Hepatic stellate cell (primary cell): ENCODE measurements at regions not wholly inside any gene's neighbourhood (a gene's known extent, or its start where the extent isn't known, plus 50 kb on each side); places are given as distances from the start of the nearest gene placed in this dataset.

Source experiments
- DNase-seq: peaks from one replicate; pipeline ENCODE4 v3.0.0; 2011; ENCODE audit warnings: low spot score

GRCh38 chr10:113259576-113260226 is 293.2 kb upstream of the HABP2 start:
- no peak for DNase-seq

GRCh38 chr10:113261161-113261560 is 291.7 kb upstream of the HABP2 start:
- DNase-seq: no peak

- DNase-seq: no peak
Observed at GRCh38 chr10:113261611-113262091, 291.2 kb upstream of the HABP2 start.

GRCh38 chr10:113263056-113263455 is 289.8 kb upstream of the HABP2 start:
- DNase-seq: no peak

GRCh38 chr10:113264333-113265131 is 288.3 kb upstream of the HABP2 start:
- no peak for DNase-seq

- no peak for DNase-seq
Observed at GRCh38 chr10:113266147-113266546, 286.7 kb upstream of the HABP2 start.

DNA sequence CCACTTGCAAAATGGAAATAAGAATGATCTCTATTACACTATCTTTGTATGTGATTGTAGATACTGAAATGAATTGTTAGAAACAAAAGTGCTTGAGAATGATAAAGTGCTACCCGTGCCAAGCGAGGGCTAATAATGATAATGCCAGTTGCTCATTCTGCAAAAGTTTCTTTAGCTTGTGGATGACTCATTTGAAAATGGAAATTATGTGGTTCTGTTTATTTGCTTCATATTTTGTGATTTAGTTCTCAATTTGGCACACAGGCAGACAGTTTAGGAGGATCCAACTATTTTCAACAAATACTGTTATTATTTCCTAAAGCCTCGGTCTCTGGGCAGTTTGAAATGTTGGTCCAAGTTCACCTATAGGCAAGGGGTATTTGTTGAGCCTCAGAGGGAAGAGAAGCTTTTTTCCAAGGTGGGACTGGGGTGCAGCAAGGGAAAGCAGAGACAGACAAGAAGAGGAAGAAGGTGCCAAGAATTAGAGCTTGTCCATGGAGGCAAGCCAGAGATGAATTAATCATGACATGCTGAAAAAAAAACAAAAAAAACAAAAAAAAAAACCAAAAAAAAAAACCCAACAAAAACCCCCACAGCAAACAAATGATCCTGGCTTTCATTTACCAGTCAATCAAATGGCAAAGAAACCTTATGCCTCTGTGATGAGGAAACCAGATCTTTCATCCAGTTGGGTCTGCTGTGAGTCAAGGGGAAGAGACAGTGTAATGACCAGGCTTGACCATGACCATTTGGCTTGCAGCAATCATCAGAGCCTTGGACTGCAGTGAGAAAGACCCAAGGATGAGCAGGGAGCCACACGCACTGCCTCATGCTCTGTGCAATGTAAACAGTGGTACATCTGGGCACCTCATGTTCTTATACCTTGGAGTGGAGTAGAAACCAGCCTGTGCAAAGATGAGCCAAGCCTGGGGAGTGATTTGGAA is 285.0 kb upstream of the HABP2 start:
- DNase-seq: no peak

DNA sequence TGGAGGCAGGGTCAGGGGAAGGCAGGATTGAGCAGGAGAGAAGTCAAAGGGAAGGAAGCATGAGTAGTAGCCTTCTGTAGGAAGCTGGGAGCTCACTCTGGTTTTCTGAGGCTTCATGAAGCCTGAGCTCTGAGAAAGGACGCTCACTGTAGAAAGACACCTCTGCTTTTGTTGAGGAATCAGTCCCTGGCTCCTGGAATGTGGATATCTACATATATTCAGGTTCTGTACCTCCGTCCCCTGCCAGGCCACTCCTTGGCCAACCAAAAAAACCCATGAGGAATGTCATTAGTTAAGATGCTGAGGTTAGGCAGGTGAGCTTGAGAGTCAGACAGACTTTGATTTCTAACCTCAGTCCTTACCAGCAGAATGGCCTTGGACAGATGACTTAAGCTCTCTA is 283.5 kb upstream of the HABP2 start:
- no peak for DNase-seq

DNA sequence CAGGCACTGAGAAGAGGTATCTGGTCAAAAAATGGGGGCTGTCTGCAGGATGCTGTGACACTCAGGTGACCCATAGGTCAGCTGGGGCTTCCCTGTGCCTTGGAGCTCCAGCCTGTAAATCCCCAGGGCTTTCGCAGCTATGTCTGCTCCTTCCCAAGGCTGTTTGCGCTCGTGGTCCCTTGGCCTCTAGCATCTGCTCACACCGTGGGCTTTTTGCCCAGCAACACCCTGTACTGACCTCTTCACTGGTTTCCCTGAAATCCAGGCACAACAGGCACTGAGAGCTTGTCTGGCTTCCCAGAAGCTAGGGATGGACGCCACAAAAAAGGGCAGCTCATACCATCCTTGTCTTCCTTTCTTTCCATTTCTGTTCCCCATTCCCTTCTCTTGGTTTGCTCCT is 280.3 kb upstream of the HABP2 start:
- no peak for DNase-seq

DNA sequence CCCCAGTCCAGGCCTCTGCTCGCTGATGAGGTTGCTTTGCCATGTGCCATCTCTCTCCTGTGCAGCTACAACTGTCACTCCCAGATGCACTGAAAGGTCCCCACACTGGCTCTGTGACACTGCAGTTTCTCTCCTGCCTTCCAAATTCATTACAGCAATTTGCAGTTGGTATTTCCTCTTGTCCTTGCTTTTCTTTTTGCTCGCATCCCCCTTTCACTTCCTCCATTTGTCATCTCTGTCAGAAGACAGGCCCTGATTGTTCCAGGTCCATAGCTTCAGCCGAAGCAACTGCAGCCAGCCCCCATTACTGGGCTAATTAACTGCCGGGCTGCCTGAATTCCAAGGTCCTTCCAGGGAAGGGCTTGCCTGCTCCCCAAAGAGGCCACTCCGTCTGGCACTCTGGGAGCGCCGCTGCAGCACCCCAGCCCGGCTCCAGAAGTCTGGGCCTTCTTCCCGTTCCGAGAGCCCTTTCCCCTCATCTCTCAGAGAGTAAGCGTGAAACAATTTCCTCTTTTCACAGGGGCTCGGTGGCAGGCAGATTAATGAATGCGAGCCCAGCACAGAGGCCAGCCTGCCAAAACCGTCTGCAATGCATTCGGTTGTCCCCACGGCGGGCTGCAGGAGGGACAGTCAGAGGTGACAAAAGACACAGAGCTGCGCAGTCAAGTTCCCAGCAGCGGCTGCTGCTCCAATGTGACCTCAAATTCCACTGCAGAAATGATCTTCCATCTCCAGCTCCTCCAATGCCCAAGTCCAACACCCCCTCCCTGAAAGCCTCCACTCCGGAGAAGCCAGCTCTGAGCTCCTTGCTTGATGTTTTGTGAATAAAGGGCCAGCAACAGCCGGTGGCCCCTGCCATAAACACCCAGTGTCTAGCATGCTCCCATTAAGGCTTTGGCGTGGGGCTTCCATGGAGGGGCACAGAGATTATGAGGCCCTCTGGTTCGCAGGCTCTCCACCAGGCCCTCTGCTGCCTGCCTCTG is 279.4 kb upstream of the HABP2 start:
- DNase-seq: no peak

DNA sequence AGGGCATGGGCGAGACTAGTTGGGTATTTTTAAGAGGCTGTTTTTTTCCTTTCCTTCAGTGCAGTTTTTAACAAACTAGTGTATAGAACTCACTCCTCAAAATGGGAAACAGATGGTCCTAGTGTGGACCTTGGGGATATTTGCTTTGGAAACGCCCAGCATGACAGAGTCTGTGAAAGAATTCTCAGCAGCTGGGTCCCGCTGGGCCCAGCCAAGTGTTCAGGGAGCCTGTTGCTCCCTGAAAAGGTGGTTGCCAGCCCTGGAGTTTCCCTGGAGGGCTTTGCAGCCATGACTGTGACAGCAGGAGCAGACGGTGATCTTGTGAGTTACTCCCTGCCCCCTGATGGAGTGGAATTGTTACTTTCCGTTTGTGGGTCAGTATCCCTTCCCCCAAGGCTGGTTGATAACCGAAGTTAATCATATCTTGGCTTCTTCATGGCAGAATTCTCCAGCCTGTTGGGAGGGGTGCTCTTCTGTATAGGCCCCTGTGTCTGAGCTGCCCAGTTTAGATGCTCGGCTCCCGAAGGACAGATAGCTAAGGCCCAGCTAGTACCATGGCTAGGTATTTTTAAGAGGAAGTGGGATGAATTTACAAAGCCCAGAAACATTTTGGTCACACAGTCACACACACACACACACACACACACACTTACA is 278.6 kb upstream of the HABP2 start:
- no peak for DNase-seq

- no peak for DNase-seq
Observed at GRCh38 chr10:113278221-113278620, 274.6 kb upstream of the HABP2 start.

DNA sequence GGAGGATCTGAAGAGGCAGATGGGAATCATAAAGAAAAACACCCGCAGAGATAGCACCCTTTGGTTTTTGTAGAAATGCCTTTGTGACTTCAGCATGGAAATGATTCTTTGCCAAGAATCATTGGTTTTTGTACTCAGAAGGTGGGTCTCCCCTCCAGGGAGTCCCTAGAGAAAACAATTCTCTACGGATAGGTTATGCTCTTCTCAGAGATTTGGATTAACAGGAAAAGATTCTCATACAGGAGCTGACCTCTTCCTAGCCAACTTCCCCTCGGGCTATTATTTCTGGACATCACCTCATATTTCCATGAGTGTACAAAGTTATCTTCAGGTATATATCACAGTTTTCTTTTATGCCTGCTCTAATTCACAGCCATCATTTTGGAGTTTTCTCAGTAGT is 274.2 kb upstream of the HABP2 start:
- no peak for DNase-seq

GRCh38 chr10:113279262-113279661 is 273.6 kb upstream of the HABP2 start:
- DNase-seq: no peak

- no peak for DNase-seq
Observed at GRCh38 chr10:113282564-113282963, 270.3 kb upstream of the HABP2 start.

DNA sequence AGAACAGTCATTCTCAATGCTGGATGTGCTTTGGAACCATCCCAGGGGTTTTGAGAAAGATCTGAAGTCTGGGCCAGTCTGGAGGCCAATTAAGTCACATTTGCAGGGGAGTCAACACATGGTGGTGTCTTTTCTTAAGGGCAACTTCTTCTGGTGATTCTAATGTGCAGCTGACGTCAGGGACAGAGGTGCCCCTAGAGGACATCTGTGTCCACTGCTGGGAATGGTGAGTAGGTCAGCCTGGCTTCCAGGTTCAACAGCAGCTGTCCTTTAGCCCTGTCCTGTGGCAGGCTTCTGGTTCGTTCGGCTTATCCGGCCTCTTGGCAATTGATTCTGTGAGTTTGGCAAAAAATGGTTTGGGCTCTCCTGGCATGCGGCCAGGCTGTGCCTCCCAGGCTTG is 269.7 kb upstream of the HABP2 start:
- DNase-seq: no peak

DNA sequence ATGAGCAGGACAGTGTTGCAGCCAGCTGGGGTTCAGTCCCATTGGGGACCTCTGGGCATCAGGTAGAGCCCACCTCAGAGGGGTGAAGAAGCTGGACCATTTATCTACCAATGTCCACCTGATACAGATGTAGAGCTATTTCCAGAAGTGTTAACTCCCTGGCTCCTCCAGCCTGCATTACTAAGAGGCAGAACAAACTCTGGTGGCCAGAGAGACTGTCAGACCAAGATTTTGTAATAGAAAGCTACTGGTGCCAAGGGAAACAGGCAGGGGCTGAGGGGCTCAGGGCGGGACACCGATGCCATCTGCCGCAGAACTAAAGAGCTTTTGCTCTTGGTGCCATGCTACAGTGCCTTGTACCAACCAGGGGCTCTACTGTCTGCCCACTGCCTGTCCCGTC is 268.2 kb upstream of the HABP2 start:
- no peak for DNase-seq

DNA sequence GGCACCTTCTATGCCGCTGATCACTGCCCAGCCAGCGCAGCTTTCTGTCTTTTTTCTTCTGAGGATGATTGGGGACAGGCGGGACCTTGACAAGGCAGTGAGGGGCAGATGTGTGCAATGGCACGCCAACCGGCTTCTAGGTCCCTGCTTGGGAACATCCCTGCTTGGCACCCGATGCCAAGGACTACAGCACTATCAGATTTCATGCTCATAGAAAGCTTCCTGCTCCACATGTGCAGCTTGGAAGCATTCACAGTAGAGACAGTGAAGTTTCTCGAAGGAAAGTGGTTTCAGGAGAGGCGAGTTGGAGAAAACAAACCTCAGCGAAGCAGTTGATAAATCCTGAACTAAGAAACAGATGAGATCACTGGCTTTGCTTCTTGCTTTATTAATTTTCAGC is 267.5 kb upstream of the HABP2 start:
- DNase-seq: no peak

- DNase-seq: no peak
Observed at GRCh38 chr10:113287592-113287991, 265.3 kb upstream of the HABP2 start.

DNA sequence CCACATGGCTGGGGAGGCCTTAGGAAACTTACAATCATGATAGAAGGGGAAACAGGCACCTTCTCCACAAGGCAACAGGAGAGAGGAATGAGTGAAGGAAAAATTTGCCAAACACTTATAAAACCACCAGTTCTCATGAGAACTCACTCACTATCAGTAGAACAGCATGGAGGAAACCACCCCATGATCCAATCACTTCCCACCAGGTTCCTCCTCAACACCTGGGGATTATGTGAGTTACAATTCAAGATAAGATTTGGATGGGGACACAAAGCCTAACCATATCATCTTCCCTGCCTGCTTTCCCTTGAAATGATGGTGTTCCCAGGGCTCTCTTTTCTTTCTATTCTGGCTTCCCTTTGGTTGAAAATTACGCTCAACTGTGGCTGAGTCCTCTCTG is 262.7 kb upstream of the HABP2 start:
- DNase-seq: no peak

GRCh38 chr10:113291413-113291812 is 261.4 kb upstream of the HABP2 start:
- no peak for DNase-seq
